HepG2 (cell line): ENCODE measurements at regions not wholly inside any gene's neighbourhood (a gene's known extent, or its start where the extent isn't known, plus 50 kb on each side); places are given as distances from the start of the nearest gene placed in this dataset.

Source experiments
- ATAC-seq: fragments of 200-7000 bp; cut with Tn5 transposase; 3 replicates; pipeline ENCODE4 v1.9.1; 2020; ENCODE audit warnings: mild to moderate bottlenecking, moderate library complexity
- BruUV-seq: library from RNA; stranded (reverse); fragments of 400-500 nt; replicated peaks from 2 replicates; lab custom pipeline; 2021; lab: Mats Ljungman, UMichigan
- CTCF ChIA-PET: fragments of 300-600 bp; formaldehyde crosslinking; extraction: SDS; loops from one replicate; lab custom pipeline; 2021; ENCODE audit warnings: low total read pairs, inconsistent platforms, low intra/inter-chr PET ratio; lab: Yijun Ruan, JAX
- POLR2A ChIA-PET: fragments of 350-600 bp; sonication (Branson Sonifier 250); formaldehyde crosslinking; loops from one replicate; lab custom pipeline; 2020; ENCODE audit warnings: antibody characterized with exemption, inconsistent platforms; lab: Yijun Ruan, JAX
- DNase-seq: peaks from one replicate; pipeline ENCODE4 v3.0.0-alpha.2; 2015; ENCODE audit warnings: low spot score
- FAIRE-seq: peaks from 3 replicates; lab custom pipeline; 2011; peaks lifted over from hg19 to GRCh38; lab: Jason Lieb, UNC
- H2AFZ ChIP-seq: one replicate; pipeline ENCODE4 v1.6.1; 2011; ENCODE audit warnings: low read length, inconsistent platforms
- H3K27ac ChIP-seq: fragments of 300-600 bp; 3 replicates; pipeline ENCODE4 v1.8.0; 2011; ENCODE audit warnings: mixed run types, mild to moderate bottlenecking, mixed read lengths, low read length, inconsistent platforms; ENCODE audit not compliant: insufficient read depth; ENCODE audit errors: extremely low read length
- H3K27me3 ChIP-seq, 2 experiments: fragments of 200-600 bp in 1 of 2; 2 replicates in 1 of 2; 3 replicates in 1 of 2; pipeline versions ENCODE4 v1.6.0 to v1.8.0; 2011; ENCODE audit warnings: low read length in 2 of 2, mild to moderate bottlenecking in 2 of 2, moderate library complexity in 2 of 2, inconsistent platforms in 1 of 2; ENCODE audit not compliant: insufficient read depth in 2 of 2, control insufficient read depth in 1 of 2
- H3K36me3 ChIP-seq, 2 experiments: fragments of 200-600 bp in 1 of 2; replicated peaks in 1 of 2; 2 replicates in 1 of 2; 3 replicates in 1 of 2; pipeline versions ENCODE4 v1.5.1 to v1.8.0; 2011; ENCODE audit warnings: low read length in 2 of 2, inconsistent platforms in 1 of 2; ENCODE audit not compliant: insufficient read depth in 2 of 2, control insufficient read depth in 1 of 2
- H3K4me1 ChIP-seq: 2 replicates; pipeline ENCODE4 v1.5.1; 2012; ENCODE audit warnings: low read length, inconsistent platforms; ENCODE audit not compliant: insufficient read depth
- H3K4me2 ChIP-seq: 2 replicates; pipeline ENCODE4 v1.6.0; 2011; ENCODE audit warnings: low read depth, low read length, inconsistent platforms
- H3K4me3 ChIP-seq, 3 experiments: fragments of 200-600 bp in 1 of 3; sonication (generic), shearing (Covaris generic) in 1 of 3; replicated peaks in 1 of 3; 2 replicates each; pipeline ENCODE4 v1.5.1; 2011 to 2016; ENCODE audit warnings: low read length in 3 of 3, inconsistent platforms in 2 of 3, low read depth in 2 of 3, mild to moderate bottlenecking in 2 of 3, control low read depth in 1 of 3, mixed read lengths in 1 of 3; ENCODE audit not compliant: insufficient read depth in 1 of 3
- H3K79me2 ChIP-seq: one replicate; pipeline ENCODE4 v1.6.1; 2011; ENCODE audit warnings: low read length, inconsistent platforms; ENCODE audit not compliant: insufficient read depth
- H3K9ac ChIP-seq: 2 replicates; pipeline ENCODE4 v1.6.0; 2011; ENCODE audit warnings: mild to moderate bottlenecking, low read depth, low read length, inconsistent platforms; ENCODE audit not compliant: insufficient read depth
- H3K9me3 ChIP-seq: 2 replicates; pipeline ENCODE4 v1.5.1; 2012; ENCODE audit warnings: mild to moderate bottlenecking, low read length
- H4K20me1 ChIP-seq: 2 replicates; pipeline ENCODE4 v1.6.0; 2011; ENCODE audit warnings: inconsistent platforms, mild to moderate bottlenecking, low read length, moderate library complexity; ENCODE audit not compliant: insufficient read depth
- CEBPB ChIP-seq: IDR thresholded peaks from 2 replicates; pipeline ENCODE4 v1.6.1; 2011; ENCODE audit warnings: low read depth, low read length, improper control_type of control experiment, borderline replicate concordance
- IRX3 ChIP-seq: sonication (generic); formaldehyde crosslinking; IDR thresholded peaks from 2 replicates; pipeline ENCODE4 v1.8.1; 2023; ENCODE audit warnings: mild to moderate bottlenecking, low read depth, missing genetic modification reagents, borderline replicate concordance
- ZFP41 ChIP-seq: sonication (generic); formaldehyde crosslinking; IDR thresholded peaks from 2 replicates; pipeline ENCODE4 v1.4.0; 2020; ENCODE audit warnings: mild to moderate bottlenecking, missing genetic modification reagents, borderline replicate concordance
- ZNF674 ChIP-seq: sonication (generic); formaldehyde crosslinking; IDR thresholded peaks from 2 replicates; pipeline ENCODE4 v1.5.0; 2020; ENCODE audit warnings: low read depth, mild to moderate bottlenecking, missing genetic modification reagents
- WGBS: methylation state at CpG from one replicate; pipeline ENCODE4 v1.1.6; 2017; ENCODE audit warnings: low lambda C conversion rate; 5-methylcytosine and 5-hydroxymethylcytosine counted together
- in situ Hi-C: cut with HindIII; loops from 2 replicates; pipeline ENCODE4 v1.10.0; 2017; ENCODE audit warnings: low pct_unique_long_range_greater_than_20kb; ENCODE audit not compliant: extremely low pct_ligation_motif_present
- intact Hi-C: fragments of 100-400 bp; cut with micrococcal nuclease; formaldehyde crosslinking; loops from one replicate; pipeline ENCODE4 v1.10.0; 2022; ENCODE audit not compliant: unreplicated experiment
- TF ChIP-seq, protein P1 (sequence below): sonication (generic); formaldehyde crosslinking; IDR thresholded peaks from 2 replicates; pipeline ENCODE4 v1.4.0; 2020; ENCODE audit warnings: mild to moderate bottlenecking, missing genetic modification reagents, borderline replicate concordance
- TF ChIP-seq, protein P2 (sequence below): sonication (generic); formaldehyde crosslinking; IDR thresholded peaks from 2 replicates; pipeline ENCODE4 v1.8.0; 2023; ENCODE audit warnings: mild to moderate bottlenecking, missing genetic modification reagents
- TF ChIP-seq, protein P3 (sequence below): sonication (generic); formaldehyde crosslinking; IDR thresholded peaks from 2 replicates; pipeline ENCODE4 v1.8.0; 2022; ENCODE audit warnings: mild to moderate bottlenecking, missing genetic modification reagents; ENCODE audit not compliant: insufficient replicate concordance
- TF ChIP-seq, protein P4 (sequence below): sonication (generic); formaldehyde crosslinking; IDR thresholded peaks from 2 replicates; pipeline ENCODE4 v1.5.0; 2020; ENCODE audit warnings: mild to moderate bottlenecking, missing genetic modification reagents, borderline replicate concordance

DNA sequence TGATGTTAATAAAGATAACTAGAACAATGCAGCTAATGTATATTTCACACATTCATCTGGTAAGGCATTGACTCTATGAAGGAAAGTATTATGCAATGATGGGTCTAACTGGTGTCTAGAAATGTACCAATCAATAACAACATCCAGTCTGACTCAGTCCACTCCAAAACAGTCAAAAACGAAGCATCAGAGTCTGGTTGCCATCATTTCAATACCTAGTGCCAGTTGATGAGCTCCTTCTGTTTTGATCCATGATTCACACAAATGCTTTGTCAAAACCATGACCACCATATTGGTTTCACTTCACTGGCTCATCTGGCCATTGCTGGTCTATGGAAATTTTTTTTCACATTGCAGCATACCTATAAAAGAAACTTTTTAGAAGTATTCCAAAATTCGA, 747.2 kb upstream of the TMEM132C start:
- Histone ChIP-seq H3K9ac (no peak overlapping the region), H3K27ac (no peak overlapping the region), H2AFZ (no peak overlapping the region), H3K4me1 (no peaks in the 10 kb centered on the region), H3K4me3 (no peak overlapping the region), H3K36me3 (no peaks in the 10 kb centered on the region), H4K20me1 (no peaks in the 10 kb centered on the region), H3K4me2 (no peak overlapping the region), H3K9me3 (peaks cover 19% of the 10 kb centered on the region), H3K27me3 (no peaks in the 10 kb centered on the region), H3K79me2 (no peaks in the 10 kb centered on the region)
- no peak for FAIRE-seq
- DNase-seq, result no peak
- intact Hi-C loops, result no loop called here
- ChIA-PET CTCF (no interaction called here), POLR2A (no interaction called here)
- no peak for ATAC-seq
- BruUV-seq, result no TSS peak
- WGBS, result 1% methylated on average over 2 of the region's 2 CpGs
- TF ChIP-seq, protein P1, sequence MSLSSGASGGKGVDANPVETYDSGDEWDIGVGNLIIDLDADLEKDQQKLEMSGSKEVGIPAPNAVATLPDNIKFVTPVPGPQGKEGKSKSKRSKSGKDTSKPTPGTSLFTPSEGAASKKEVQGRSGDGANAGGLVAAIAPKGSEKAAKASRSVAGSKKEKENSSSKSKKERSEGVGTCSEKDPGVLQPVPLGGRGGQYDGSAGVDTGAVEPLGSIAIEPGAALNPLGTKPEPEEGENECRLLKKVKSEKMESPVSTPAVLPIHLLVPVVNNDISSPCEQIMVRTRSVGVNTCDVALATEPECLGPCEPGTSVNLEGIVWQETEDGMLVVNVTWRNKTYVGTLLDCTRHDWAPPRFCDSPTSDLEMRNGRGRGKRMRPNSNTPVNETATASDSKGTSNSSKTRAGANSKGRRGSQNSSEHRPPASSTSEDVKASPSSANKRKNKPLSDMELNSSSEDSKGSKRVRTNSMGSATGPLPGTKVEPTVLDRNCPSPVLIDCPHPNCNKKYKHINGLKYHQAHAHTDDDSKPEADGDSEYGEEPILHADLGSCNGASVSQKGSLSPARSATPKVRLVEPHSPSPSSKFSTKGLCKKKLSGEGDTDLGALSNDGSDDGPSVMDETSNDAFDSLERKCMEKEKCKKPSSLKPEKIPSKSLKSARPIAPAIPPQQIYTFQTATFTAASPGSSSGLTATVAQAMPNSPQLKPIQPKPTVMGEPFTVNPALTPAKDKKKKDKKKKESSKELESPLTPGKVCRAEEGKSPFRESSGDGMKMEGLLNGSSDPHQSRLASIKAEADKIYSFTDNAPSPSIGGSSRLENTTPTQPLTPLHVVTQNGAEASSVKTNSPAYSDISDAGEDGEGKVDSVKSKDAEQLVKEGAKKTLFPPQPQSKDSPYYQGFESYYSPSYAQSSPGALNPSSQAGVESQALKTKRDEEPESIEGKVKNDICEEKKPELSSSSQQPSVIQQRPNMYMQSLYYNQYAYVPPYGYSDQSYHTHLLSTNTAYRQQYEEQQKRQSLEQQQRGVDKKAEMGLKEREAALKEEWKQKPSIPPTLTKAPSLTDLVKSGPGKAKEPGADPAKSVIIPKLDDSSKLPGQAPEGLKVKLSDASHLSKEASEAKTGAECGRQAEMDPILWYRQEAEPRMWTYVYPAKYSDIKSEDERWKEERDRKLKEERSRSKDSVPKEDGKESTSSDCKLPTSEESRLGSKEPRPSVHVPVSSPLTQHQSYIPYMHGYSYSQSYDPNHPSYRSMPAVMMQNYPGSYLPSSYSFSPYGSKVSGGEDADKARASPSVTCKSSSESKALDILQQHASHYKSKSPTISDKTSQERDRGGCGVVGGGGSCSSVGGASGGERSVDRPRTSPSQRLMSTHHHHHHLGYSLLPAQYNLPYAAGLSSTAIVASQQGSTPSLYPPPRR (CRISPR knock-in tag), result no peak
- TF ChIP-seq ZFP41, result no peak
- peak; percentile 36; the same call in 1 of the 2 replicates for TF ChIP-seq CEBPB
- in situ Hi-C loops, result no loop called here

DNA sequence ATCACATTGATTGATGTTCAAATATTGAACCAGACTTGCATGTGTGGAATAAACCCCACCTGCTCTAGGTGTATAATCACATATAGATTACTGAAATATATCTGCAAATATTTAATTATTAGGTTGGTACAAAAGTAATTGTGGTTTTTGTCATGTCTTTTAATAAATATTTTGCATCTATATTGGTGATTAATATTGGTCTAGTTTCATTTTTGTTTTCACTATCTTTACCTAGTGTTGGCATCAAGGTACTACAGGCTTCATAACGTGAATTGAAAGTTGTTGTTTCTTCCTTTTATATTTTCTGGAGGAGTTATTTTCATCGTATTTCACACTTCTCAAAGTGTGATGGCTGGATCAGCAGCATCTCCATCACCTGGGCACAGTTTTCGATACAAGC, 740.0 kb upstream of the TMEM132C start:
- in situ Hi-C loops, result no loop called here
- TF ChIP-seq IRX3 (CRISPR knock-in tag) (no peak), ZNF674 (CRISPR knock-in tag) (no peak)
- TF ChIP-seq, protein P2, sequence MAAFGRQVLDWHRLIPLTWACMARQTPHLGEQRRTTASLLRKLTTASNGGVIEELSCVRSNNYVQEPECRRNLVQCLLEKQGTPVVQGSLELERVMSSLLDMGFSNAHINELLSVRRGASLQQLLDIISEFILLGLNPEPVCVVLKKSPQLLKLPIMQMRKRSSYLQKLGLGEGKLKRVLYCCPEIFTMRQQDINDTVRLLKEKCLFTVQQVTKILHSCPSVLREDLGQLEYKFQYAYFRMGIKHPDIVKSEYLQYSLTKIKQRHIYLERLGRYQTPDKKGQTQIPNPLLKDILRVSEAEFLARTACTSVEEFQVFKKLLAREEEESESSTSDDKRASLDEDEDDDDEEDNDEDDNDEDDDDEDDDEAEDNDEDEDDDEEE (CRISPR knock-in tag), result no peak
- TF ChIP-seq, protein P3, sequence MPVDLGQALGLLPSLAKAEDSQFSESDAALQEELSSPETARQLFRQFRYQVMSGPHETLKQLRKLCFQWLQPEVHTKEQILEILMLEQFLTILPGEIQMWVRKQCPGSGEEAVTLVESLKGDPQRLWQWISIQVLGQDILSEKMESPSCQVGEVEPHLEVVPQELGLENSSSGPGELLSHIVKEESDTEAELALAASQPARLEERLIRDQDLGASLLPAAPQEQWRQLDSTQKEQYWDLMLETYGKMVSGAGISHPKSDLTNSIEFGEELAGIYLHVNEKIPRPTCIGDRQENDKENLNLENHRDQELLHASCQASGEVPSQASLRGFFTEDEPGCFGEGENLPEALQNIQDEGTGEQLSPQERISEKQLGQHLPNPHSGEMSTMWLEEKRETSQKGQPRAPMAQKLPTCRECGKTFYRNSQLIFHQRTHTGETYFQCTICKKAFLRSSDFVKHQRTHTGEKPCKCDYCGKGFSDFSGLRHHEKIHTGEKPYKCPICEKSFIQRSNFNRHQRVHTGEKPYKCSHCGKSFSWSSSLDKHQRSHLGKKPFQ (CRISPR knock-in tag), result no peak
- TF ChIP-seq, protein P4, sequence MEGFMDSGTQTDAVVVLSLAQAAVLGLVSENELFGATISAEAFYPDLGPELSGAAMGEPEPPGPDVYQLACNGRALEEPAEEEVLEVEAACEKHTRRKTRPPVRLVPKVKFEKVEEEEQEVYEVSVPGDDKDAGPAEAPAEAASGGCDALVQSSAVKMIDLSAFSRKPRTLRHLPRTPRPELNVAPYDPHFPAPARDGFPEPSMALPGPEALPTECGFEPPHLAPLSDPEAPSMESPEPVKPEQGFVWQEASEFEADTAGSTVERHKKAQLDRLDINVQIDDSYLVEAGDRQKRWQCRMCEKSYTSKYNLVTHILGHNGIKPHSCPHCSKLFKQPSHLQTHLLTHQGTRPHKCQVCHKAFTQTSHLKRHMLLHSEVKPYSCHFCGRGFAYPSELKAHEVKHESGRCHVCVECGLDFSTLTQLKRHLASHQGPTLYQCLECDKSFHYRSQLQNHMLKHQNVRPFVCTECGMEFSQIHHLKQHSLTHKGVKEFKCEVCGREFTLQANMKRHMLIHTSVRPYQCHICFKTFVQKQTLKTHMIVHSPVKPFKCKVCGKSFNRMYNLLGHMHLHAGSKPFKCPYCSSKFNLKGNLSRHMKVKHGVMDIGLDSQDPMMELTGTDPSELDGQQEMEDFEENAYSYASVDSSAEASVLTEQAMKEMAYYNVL (CRISPR knock-in tag), result no peak

More for the DNA sequence above, 740.0 kb upstream of the TMEM132C start:
- peaks cover 59% of the 10 kb centered on the region for H3K9me3 ChIP-seq
- ATAC-seq (no peak), FAIRE-seq (no peak), DNase-seq (no peak)
- no peak overlapping the region for H3K4me3 ChIP-seq
- no peak overlapping the region for H2AFZ ChIP-seq
- intact Hi-C loops, result no loop called here
- H3K9ac ChIP-seq, result no peak overlapping the region
- no peak overlapping the region for H3K27ac ChIP-seq
- H3K27me3 ChIP-seq, result no peaks in the 10 kb centered on the region
- POLR2A ChIA-PET, result no interaction called here
- no TSS peak for BruUV-seq
- no peak overlapping the region for H3K4me2 ChIP-seq
- no peaks in the 10 kb centered on the region for H4K20me1 ChIP-seq
- no peaks in the 10 kb centered on the region for H3K4me1 ChIP-seq
- CTCF ChIA-PET, result no interaction called here
- 25% methylated on average over 3 of the region's 3 CpGs for WGBS
- no peaks in the 10 kb centered on the region for H3K36me3 ChIP-seq
- H3K79me2 ChIP-seq, result no peaks in the 10 kb centered on the region
